NCI-H345 treated with DMSO at 0.1 percent for 48 hours (cell line): ENCODE measurements at regions not wholly inside any gene's neighbourhood (a gene's known extent, or its start where the extent isn't known, plus 50 kb on each side); places are given as distances from the start of the nearest gene placed in this dataset.
"Not testable (repeated sequence)": the region's sequence is repeated elsewhere in the genome, so short reads cannot be mapped to it uniquely, and the experiment has no call there.

Source experiments
- DNase-seq: peaks from one replicate; lab custom pipeline; 2025; ENCODE audit not compliant: unreplicated experiment; lab: John Stamatoyannopoulos, UW

DNA sequence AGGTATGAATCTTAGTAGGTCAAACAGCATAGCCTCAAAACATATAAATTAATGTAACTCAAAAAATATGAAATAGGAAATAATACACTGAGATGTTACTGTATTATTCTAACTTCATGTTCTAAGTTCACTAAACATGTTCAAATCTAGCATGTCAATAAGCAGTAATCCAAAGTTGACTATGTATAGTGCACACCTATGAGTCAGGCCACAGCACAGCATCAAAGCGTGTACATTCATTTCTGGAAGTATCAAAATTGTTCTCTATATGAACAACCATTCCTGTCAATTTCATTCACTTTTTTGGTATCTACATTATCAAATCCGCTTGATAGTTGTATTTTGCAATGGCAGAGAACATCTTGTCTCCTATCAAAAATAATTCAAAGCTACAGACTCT is 418.9 kb upstream of the POM121L12 start:
- no peak for DNase-seq

DNA sequence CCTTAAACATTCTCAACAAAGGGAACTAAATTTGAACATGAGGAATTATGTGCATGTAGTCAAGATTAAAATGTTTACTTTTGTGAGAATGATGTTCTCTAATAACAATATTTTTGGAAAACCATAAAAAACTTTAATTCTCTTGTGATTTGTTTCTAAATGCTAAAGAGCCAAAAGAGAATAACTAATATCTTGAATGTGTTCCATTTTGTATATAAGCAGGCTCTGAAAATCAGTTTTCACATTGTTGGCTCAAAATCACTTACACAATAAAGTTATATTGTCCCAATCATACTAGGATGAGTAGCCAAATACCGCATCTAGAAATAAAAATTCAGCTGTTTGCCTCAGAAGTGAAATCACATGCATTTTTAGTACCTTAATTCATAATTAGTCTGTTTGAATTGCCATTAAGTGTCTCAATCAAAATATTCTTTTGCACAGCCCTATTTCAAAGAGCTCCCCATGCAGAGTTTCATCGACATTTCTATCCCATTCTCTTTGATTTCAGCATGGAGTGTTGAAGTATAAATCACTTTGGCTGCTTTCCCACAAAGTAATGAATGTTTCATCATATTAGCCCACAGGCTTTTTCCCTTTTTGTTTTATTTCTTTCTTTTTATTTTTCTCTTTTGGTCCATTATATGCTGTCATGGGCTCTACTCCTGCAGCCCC is 420.3 kb upstream of the POM121L12 start:
- no peak for DNase-seq

DNA sequence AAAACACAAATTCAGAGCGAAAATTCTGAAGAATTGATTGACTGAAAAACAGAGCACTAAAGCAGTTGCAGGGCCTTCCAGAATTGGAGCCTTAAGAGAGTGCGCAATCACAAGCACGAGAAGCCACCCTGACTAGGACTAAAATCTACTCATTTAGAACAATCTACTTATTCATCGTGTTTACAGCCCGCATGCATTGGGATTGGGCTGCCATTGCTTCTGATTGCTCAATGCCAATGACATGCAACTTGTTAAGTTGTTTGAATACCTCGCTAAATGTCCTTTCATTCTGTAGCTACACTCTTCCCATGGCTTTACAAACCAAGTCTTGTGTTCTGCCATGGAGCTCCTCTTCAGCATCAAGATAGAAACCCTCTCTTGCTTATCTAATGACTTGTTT is 425.9 kb upstream of the POM121L12 start:
- no peak for DNase-seq

DNA sequence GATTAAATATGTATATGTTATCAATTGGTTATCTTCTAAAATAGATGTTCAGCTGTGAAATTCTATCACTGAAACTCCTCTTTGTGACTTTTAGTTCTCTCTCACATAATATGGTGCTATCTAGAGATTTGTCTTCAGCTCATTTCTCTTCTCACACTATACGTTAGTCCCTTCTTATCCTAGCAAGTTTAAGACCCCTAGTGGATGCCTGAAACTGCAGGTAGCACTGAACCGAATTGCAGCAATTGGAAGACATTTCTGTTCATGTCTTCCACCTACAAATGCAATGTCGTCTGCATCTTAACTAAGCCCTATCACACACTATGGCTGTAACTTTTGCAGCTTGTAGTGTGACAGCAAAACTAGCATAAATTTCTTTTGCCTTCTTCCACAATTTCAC is 442.7 kb upstream of the POM121L12 start:
- DNase-seq = no peak

DNA sequence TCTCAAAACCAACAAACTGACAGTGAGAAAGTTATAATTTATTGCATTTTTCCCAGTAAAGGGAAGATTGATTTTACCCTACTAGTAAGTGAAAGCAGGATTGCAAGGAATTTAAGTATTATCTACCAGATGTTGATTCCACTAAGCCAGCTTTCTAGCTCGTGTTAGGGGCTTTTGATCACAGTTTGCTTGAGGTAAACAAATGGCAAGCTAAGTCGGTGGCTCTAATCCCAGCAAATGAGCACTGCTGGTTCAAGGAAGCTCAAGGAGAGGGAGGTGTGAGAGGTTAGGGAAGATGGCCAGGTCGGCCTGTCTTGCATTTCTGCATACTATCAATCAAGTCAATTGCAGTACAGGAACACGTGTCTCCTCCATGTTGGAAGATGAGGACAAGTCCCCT is 448.7 kb upstream of the POM121L12 start:
- no peak for DNase-seq

DNA sequence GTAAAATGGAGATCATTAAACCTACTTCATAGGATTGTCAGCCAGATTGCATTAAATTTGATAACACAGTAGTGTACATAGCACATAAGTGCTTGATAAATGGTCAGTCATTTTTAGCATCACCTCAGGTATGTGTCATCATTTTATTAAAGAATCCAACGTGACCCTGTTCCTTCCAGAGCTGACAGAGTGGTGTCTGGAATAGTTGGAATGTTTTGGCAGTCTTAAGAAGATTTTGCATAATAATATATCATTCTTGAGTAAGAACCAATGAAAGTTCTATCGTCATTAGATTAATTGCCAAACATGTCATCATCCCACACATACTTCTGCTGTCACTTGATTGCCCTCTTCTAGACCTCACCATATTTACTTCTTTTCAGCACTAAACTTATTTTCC is 451.4 kb upstream of the POM121L12 start:
- no peak for DNase-seq

DNA sequence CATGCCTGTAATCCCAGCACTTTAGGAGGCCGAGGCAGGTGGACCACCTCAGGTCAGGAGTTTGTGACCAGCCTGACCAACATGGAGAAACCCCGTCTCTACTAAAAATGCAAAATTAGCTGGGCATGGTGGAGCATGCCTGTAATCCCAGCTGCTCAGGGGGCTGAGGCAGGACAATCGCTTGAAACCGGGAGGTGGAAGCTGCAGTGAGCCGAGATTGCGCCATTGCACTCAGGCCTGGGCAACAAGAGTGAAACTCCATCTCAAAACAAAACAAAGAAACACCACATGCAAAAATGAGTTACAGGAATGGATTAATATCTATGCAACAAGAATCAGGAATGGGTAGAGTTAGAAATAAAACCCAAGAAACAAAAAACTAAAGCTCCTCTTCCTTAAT is 462.3 kb upstream of the POM121L12 start:
- DNase-seq = not testable (repeated sequence)

DNA sequence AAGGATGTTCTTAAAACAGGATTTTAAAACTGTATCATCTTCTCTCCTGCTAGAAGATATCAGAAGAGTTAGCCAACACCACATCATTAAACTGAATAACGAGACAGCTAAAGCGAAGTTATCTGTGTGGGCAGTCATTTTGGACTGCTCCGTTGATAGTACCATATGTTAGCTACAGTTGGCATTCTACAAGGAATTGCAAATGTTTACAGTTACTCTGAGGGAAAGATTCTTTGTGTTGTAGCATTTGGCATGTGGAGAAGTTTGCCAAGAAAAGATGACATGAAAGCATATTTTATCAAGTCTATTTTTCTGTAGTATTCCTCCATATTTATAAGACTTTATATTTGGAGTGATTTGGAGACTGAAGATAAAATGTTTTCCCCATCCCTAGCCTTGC is 464.4 kb upstream of the POM121L12 start:
- DNase-seq = no peak

DNA sequence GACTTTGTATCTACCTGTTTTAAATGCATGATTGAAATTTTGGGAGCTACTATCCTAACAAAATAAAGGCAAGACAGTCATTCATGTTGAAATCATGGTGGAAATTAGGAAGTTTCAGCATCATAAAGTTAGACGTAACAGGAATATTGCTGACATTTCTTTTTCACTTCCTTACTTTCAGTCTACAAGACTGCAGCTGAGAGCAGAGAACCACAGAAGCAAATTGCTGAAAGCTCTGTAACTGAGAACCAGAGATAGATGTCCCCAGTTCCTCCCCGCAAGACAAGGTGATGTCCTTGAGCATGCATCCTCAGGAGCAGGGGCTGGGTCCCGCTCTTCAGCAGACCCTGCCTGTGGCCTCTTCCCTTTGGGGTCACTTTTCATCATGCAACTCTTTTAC is 466.3 kb upstream of the POM121L12 start:
- DNase-seq = no peak

DNA sequence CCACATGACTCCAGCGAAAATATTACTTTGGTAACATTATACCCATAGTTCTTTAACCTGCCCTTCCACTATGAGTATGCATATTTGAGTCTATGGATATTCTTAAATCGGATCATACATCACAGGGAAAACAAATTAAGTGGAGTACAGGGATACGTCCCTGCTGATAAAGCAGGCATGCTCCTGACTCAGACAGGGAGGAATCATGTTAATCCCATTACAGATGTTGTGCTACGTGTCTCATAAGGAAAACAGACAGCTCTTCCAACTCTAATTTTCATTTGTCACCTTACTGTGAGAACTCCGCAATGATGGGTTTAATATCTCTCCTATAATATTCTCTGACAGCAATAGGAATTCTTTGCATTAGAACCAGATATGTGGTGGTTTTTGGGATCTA is 469.5 kb upstream of the POM121L12 start:
- no peak for DNase-seq

DNA sequence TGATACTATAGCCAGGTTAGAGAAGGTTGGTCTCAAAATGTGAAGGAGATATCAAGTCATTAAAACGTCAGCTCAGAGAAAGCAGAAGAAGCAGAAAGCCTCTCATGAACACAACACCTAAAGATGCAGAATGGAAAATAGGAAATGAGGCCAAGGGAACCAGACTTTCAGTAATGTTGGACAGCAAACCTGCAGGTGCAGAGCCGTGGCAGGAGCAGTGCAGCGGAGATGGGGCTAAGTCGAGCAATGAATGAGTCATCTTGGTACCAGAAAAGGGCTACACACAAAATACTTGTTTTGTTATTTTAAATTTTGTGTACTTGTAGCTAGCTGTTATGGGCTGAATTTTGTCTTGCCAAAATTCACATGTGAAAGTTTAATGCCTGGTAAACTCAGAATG is 479.6 kb upstream of the POM121L12 start:
- DNase-seq = no peak

DNA sequence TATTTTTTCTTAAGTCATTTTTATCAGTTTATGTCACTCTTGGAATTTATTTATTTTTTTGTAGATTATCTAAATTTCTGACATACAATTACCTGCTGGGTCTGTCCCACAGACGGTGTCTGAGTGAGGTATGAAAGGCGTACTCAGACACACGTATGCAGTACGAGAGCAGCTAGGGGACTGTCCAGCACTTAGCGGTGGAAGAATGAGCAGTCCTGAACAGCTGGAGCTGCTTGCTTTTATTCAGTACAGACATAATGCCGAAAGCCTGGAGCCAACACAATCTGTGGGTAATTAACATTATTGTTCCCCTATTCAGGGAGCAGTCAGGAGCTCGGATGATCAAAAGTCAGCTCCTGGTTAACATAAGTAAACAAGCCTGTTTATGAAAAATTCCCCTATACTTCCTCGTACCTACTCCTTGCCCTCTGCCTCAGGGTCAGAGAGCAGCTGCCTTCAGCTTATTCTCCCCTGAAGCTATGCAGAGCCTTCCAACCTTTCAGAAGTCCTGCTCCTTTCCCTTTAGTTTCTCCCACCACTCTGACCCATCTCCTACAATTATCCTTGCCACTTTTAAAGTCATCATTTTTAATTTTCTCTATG is 488.0 kb upstream of the POM121L12 start:
- no peak for DNase-seq

DNA sequence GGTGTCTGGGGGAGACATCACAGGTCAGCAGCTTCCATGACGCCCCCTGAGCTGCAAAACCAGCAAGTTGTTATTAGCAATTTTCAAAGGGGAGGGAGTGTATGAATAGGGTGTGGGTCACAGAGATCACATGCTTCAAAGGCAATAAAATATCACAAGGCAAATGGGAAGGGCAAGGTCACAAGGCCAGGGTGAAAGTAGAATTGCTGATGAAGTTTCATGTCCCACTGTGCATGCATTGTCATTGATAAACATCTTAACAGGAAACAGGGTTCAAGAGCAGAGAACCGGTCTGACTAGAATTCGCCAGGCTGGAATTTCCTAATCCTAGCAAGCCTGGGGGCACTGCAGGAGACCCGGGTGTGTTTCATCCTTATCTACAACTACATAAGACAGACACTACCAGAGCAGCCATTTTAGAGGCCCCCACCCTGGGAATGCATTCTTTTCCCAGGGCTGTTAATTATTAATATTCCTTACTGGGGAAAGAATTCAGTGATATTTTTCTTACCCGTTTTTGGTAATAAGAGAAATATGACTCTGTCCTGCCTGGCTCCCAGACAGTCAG is 494.2 kb upstream of the POM121L12 start:
- DNase-seq = not testable (repeated sequence)

DNA sequence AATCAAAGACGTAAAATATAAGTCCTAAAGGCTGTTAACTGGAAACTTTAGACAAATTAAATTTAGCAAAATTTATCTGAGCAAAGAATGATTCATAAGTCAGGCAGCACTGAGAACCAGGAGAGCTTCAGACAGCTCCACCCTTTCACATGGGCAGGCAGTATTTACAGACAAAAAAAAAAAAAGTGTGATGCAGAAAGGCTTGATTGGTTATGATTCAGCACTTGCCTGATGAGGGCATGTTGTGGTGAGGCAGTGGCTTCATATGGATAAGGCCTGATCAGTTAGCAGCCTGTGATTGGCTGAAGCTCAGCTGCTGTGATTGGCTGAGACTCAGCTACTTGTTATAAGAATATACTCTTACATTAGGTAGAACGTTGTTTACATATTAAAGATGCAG is 495.4 kb upstream of the POM121L12 start:
- no peak for DNase-seq

DNA sequence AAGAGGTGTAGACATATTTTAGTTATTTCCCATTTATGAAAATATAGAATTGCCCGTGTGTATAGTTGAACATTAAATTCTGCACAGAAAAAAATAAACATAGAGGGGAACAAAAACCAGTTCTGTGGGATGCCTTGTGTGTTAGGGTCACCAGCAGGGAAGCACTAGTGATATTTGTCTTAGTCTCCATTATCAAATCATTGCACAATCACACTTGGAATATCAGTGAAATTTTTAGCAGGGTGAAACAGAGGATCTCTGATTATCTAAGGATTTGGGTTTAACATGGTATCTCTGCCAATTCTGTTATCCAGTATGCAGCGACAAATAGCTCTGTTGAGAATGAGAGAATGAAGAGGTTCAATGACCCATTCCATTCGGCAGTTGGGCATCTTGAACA is 496.0 kb upstream of the POM121L12 start:
- no peak for DNase-seq

DNA sequence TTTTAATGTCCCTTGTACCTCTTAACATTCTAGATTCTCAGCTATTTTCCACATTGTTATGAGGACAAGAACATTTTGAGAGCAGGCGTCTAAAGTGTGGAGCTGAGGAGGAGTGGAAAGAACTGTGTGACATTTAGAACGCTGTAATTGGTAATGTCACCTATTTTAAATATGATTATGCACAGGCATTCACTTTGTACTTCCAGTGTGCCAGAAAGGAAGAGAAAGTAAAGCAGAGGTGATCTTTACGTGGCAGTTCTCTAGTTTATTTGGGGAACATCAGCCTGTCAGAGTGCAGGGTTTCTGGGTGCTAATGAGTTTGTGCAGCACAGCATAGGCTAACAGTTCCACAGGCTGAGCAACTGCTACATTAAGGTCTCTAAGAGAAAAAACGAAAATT is 498.4 kb upstream of the POM121L12 start:
- DNase-seq = no peak

DNA sequence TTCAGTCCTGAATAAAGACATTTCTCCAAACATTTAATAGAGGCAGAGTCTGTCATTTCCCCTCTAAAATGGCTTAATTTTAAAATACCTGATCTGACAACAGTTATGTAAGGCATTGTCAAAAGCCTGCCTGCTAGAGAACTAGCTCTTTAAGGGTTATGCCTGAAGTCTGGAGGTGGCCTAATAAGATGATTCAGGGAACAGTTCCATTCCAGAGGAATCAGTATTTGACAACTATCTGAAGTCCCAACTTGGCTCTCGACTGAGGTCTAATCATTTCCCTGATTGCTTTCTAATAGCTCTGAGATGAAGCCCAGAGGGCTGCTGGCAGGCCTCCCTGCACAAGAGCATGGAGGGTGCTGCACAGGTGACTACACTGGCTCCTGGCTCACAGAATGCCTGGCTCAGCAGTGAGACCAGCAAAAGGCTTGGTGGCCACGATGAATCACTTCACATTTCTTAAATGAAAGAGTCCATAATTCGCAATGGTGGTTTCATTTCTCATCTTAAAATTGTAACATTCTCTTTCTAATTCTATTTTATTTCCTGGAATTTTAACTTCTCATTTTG is 509.6 kb upstream of the POM121L12 start:
- DNase-seq = no peak

DNA sequence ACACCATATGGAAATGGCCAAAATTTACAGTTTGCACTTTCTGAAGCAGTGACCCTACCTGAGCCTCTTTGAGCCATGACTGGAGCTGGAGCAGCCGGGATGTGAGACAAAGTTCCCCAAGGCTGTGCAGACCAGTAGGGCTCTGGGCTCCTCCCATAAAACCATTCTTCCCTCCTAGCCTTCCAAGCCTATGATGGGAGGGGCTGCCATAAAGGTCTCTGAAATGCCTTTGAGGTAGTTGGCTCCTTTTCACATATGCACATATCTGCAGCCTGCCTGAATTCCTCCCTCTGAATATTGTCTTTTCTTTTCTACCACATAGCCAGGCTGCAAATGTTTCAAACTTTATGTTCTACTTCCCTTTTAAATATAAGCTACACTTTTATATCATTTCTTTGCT is 516.6 kb upstream of the POM121L12 start:
- no peak for DNase-seq

DNA sequence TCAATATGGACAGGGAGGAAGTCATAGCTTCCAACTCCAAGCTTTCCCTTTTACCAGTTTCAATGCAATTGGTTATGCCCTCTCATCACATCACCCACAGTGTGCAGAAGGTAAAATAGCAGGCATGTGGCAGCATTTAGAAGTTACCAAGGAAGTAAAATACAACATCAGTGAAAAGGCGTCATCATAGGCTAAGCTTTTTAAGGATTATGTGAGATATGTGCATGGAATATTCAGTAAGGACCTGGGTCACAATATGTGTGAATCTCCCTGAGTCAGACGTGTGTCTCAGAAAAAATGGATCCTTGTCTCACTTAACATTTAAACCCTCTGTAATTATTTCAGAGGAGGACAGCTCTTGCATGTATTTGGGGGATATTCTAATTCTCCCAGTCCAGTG is 522.8 kb upstream of the POM121L12 start:
- no peak for DNase-seq

DNA sequence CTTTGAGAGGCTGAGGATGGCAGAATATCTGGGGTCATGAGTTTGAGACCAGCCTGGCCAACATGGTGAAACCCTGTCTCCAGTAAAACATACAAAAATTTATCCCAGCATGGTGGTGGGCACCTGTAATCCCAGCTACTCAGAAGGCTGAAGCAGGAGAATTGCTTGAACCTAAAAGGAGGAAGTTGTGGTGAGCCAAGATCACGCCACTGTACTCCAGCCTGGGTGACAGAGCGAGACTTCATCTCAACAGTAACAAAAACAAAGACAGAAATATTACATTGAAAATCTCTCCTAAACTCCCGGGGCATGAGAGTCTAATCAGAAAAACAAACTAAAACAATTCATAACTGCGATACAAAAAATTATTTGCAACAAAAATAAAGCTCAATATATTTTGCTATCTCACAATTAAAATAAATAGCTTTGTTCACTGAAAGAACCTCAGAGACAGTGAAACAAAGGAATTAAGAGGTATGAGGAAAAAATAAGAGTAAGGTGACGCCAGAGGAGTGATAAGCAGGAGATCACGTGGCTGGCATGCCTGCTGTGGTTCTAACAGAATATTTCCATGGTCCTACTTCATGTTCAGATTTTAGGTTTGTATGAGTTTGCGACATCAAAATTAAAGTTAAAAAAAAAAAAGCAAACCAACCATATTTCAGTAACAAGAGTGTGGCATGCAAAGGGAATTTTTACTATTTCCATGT is 527.7 kb upstream of the POM121L12 start:
- no peak for DNase-seq

DNA sequence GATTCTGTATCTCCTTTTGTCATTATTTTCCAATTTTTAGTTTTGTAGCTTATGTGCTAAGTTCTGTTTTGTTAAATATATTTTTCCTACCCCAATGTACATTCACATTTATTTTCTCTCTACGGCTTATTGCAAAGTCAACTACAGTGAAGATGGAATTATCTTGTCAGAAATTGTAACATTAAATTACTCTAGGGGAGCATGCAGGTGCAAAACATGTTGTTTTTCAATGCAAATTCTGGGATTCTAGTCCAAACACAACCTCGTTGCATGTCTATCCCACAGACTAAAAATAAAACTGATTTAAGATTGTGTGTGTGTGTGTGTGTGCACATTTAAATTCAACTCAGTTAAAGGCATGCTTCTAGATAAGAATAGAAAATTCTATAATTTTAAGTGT is 529.1 kb upstream of the POM121L12 start:
- no peak for DNase-seq

DNA sequence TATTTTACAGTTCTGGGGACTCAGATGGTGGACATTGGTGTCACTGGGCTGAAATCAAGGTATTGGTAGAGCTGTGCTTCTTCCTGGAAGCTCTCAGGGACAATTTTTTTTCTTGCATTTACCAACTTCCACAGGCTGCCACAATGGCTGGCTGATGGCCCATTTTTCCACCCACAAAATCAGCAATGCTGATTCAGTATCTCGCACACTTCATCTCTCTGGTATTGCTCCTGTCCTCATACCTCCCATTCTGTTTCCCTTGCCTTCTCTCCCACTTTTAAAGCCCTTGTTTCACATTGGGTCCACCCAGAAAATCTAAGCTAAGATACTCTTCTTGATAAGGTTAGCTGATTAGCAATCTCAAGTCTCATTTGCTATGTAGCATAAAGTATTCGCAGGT is 530.9 kb upstream of the POM121L12 start:
- no peak for DNase-seq
